IMR-90 (cell line): ENCODE measurements at regions not wholly inside any gene's neighbourhood (a gene's known extent, or its start where the extent isn't known, plus 50 kb on each side); places are given as distances from the start of the nearest gene placed in this dataset.

Experiments used
- ATAC-seq: fragments of 200-7000 bp; cut with Tn5 transposase; 2 replicates; pipeline ENCODE4 v1.9.1; 2020; ENCODE audit warnings: low read depth, mild to moderate bottlenecking, moderate library complexity
- BruUV-seq: library from RNA; stranded (reverse); fragments of 400-500 nt; replicated peaks from 2 replicates; lab custom pipeline; 2021; lab: Mats Ljungman, UMichigan
- CTCF ChIA-PET: fragments of 300-600 bp; formaldehyde crosslinking; extraction: SDS; loops from one replicate; lab custom pipeline; 2021; ENCODE audit warnings: antibody characterized with exemption; lab: Yijun Ruan, JAX
- POLR2A ChIA-PET: fragments of 300-600 bp; sonication (Branson Sonifier 250); formaldehyde crosslinking; loops from one replicate; lab custom pipeline; 2022; ENCODE audit warnings: antibody characterized with exemption; ENCODE audit not compliant: unreplicated experiment; lab: Charles Lee
- DNase-seq: peaks from one replicate; pipeline ENCODE4 v3.0.0; 2013
- H2AFZ ChIP-seq: replicated peaks from 2 replicates; pipeline ENCODE3; 2013; ENCODE audit warnings: low read length, mild to moderate bottlenecking; ENCODE audit not compliant: poor library complexity
- H2AK5ac ChIP-seq: 2 replicates; pipeline ENCODE4 v1.6.1; 2013; ENCODE audit warnings: low read depth, low read length, inconsistent platforms
- H2AK9ac ChIP-seq: replicated peaks from 2 replicates; pipeline ENCODE3; 2013; ENCODE audit warnings: mild to moderate bottlenecking, low read depth, low read length, moderate library complexity; ENCODE audit not compliant: poor library complexity
- H2BK120ac ChIP-seq: 2 replicates; pipeline ENCODE4 v1.6.1; 2013; ENCODE audit warnings: low read depth, low read length, inconsistent platforms
- H2BK15ac ChIP-seq: 3 replicates; pipeline ENCODE4 v1.6.1; 2013; ENCODE audit warnings: low read depth, low read length, inconsistent platforms
- H2BK20ac ChIP-seq: 2 replicates; pipeline ENCODE4 v1.6.1; 2013; ENCODE audit warnings: low read depth, mild to moderate bottlenecking, inconsistent platforms, low read length, moderate library complexity
- H2BK5ac ChIP-seq: 2 replicates; pipeline ENCODE4 v1.6.1; 2013; ENCODE audit warnings: mild to moderate bottlenecking, low read depth, low read length, inconsistent platforms; ENCODE audit not compliant: poor library complexity, severe bottlenecking
- H3K14ac ChIP-seq: replicated peaks from 2 replicates; pipeline ENCODE4 v1.6.1; 2013; ENCODE audit warnings: low read depth, low read length, inconsistent platforms
- H3K18ac ChIP-seq: 2 replicates; pipeline ENCODE4 v1.6.1; 2013; ENCODE audit warnings: low read depth, low read length, control low read depth
- H3K23ac ChIP-seq: 2 replicates; pipeline ENCODE4 v1.6.1; 2013; ENCODE audit warnings: low read depth, low read length, inconsistent platforms
- H3K27ac ChIP-seq: 2 replicates; pipeline ENCODE4 v1.5.1; 2013; ENCODE audit warnings: mild to moderate bottlenecking, control low read depth, low read length; ENCODE audit not compliant: insufficient read depth
- H3K27me3 ChIP-seq: 2 replicates; pipeline ENCODE4 v1.6.1; 2013; ENCODE audit warnings: low read length; ENCODE audit not compliant: control insufficient read depth, insufficient read depth
- H3K36me3 ChIP-seq: 2 replicates; pipeline ENCODE4 v1.6.1; 2013; ENCODE audit warnings: low read length, mixed read lengths; ENCODE audit not compliant: control insufficient read depth, insufficient read depth
- H3K4ac ChIP-seq: 2 replicates; pipeline ENCODE4 v1.6.1; 2013; ENCODE audit warnings: low read depth, low read length, inconsistent platforms
- H3K4me1 ChIP-seq: 2 replicates; pipeline ENCODE4 v1.6.1; 2013; ENCODE audit warnings: low read length, mixed read lengths; ENCODE audit not compliant: control insufficient read depth, insufficient read depth
- H3K4me2 ChIP-seq: 2 replicates; pipeline ENCODE4 v1.6.1; 2013; ENCODE audit warnings: low read depth, mild to moderate bottlenecking, control low read depth, low read length, moderate library complexity
- H3K4me3 ChIP-seq: 2 replicates; pipeline ENCODE4 v1.5.1; 2013; ENCODE audit warnings: low read depth, mild to moderate bottlenecking, control low read depth, low read length, moderate library complexity; ENCODE audit not compliant: insufficient read depth
- H3K56ac ChIP-seq: 2 replicates; pipeline ENCODE4 v1.6.1; 2013; ENCODE audit warnings: low read length, inconsistent platforms; ENCODE audit not compliant: insufficient read depth; ENCODE audit errors: extremely low read depth
- H3K79me1 ChIP-seq, 2 experiments: 2 replicates each; pipeline ENCODE4 v1.6.1; 2013; ENCODE audit warnings: low read length in 2 of 2, inconsistent platforms in 1 of 2, low read depth in 1 of 2
- H3K9ac ChIP-seq: 2 replicates; pipeline ENCODE4 v1.6.1; 2013; ENCODE audit warnings: low read depth, low read length, control low read depth
- H3K9me1 ChIP-seq: 2 replicates; pipeline ENCODE4 v1.6.1; 2013; ENCODE audit warnings: low read length, inconsistent platforms; ENCODE audit not compliant: insufficient read depth
- H3K9me3 ChIP-seq: 2 replicates; pipeline ENCODE4 v1.6.1; 2013; ENCODE audit warnings: low read length; ENCODE audit not compliant: control insufficient read depth, insufficient read depth
- H4K20me1 ChIP-seq: 2 replicates; pipeline ENCODE4 v1.6.1; 2013; ENCODE audit warnings: low read length, inconsistent platforms; ENCODE audit not compliant: insufficient read depth
- H4K5ac ChIP-seq: 2 replicates; pipeline ENCODE4 v1.6.1; 2013; ENCODE audit warnings: mild to moderate bottlenecking, low read depth, low read length, control low read depth
- H4K8ac ChIP-seq, 2 experiments: 2 replicates each; pipeline ENCODE4 v1.6.1; 2013; ENCODE audit warnings: low read depth in 2 of 2, low read length in 2 of 2, control low read depth in 1 of 2, inconsistent platforms in 1 of 2
- H4K91ac ChIP-seq: 2 replicates; pipeline ENCODE4 v1.6.1; 2013; ENCODE audit warnings: low read depth, low read length, inconsistent platforms; ENCODE audit not compliant: insufficient read depth
- BHLHE40 ChIP-seq: fragments of 150-350 bp; IDR thresholded peaks from 2 replicates; pipeline ENCODE4 v1.6.1; 2016; ENCODE audit warnings: mild to moderate bottlenecking, low read depth, low read length
- CEBPB ChIP-seq: IDR thresholded peaks from 2 replicates; pipeline ENCODE4 v1.6.1; 2012; ENCODE audit warnings: low read depth, low read length, improper control_type of control experiment
- CHD1 ChIP-seq: IDR thresholded peaks from 2 replicates; pipeline ENCODE4 v1.6.1; 2012; ENCODE audit warnings: low read depth, low read length, improper control_type of control experiment
- MAFK ChIP-seq: IDR thresholded peaks from 2 replicates; pipeline ENCODE4 v1.6.1; 2012; ENCODE audit warnings: low read depth, low read length, improper control_type of control experiment
- MAZ ChIP-seq: IDR thresholded peaks from 2 replicates; pipeline ENCODE4 v1.6.1; 2012; ENCODE audit warnings: low read depth, mild to moderate bottlenecking, low read length, improper control_type of control experiment, moderate library complexity, borderline replicate concordance
- MXI1 ChIP-seq: IDR thresholded peaks from 2 replicates; pipeline ENCODE4 v1.6.1; 2012; ENCODE audit warnings: low read depth, mild to moderate bottlenecking, low read length, moderate library complexity, borderline replicate concordance
- NFE2L2 ChIP-seq: fragments of 150-350 bp; IDR thresholded peaks from 2 replicates; pipeline ENCODE4 v1.6.1; 2016; ENCODE audit warnings: low read depth, mild to moderate bottlenecking, low read length
- POLR2A ChIP-seq: IDR thresholded peaks from 2 replicates; pipeline ENCODE4 v1.6.1; 2012; ENCODE audit warnings: mild to moderate bottlenecking, low read depth, low read length
- RCOR1 ChIP-seq: IDR thresholded peaks from 2 replicates; pipeline ENCODE4 v1.6.1; 2012; ENCODE audit warnings: mild to moderate bottlenecking, low read length, improper control_type of control experiment; ENCODE audit not compliant: insufficient replicate concordance
- RFX5 ChIP-seq: IDR thresholded peaks from 2 replicates; pipeline ENCODE4 v1.8.0; 2012; ENCODE audit warnings: low read depth, mild to moderate bottlenecking, low read length, moderate library complexity
- USF2 ChIP-seq: fragments of 150-350 bp; IDR thresholded peaks from 2 replicates; pipeline ENCODE4 v1.6.1; 2017; ENCODE audit warnings: mild to moderate bottlenecking, antibody characterized with exemption, low read length, low read depth
- WGBS, 2 experiments: methylation state at CpG; one replicate each; pipeline versions ENCODE4 v1.1.5 to v1.1.7; 2013; ENCODE audit warnings: missing lambda C conversion rate in 2 of 2; ENCODE audit not compliant: insufficient read length in 1 of 2; ENCODE audit errors: extremely low coverage in 2 of 2; 5-methylcytosine and 5-hydroxymethylcytosine counted together
- dilution Hi-C: fragments of 300-500 bp; cut with HindIII; formaldehyde crosslinking; loops from one replicate; pipeline ENCODE4 v1.14.3; 2018; ENCODE audit warnings: low sequenced_read_pairs; ENCODE audit not compliant: unreplicated experiment
- in situ Hi-C: fragments of 300-500 bp; cut with MboI; formaldehyde crosslinking; loops from 3 replicates; pipeline ENCODE4 v1.14.3; 2019; ENCODE audit warnings: low sequenced_read_pairs, inconsistent platforms, mixed read lengths
- intact Hi-C: fragments of 100-400 bp; cut with micrococcal nuclease; formaldehyde crosslinking; loops from 2 replicates; pipeline ENCODE4 v1.10.0; 2022
- TF ChIP-seq, protein P1 (sequence below): fragments of 150-350 bp; IDR thresholded peaks from 2 replicates; pipeline ENCODE4 v1.6.1; 2016; ENCODE audit warnings: low read depth, mild to moderate bottlenecking, low read length, moderate library complexity, borderline replicate concordance

- DNase-seq = peak; percentile 15
Observed at GRCh38 chr18:28768791-28769768, 592.1 kb upstream of the CDH2 start.

More at GRCh38 chr18:28768791-28769768, 592.1 kb upstream of the CDH2 start:
- Histone ChIP-seq H3K4ac (no peak overlapping the region), H3K4me3 (no peak overlapping the region), H3K14ac (peak overlapping the region; percentile 78), H3K36me3 (no peaks in the 10 kb centered on the region), H3K18ac (no peak overlapping the region), H4K20me1 (no peaks in the 10 kb centered on the region), H3K56ac (no peak overlapping the region), H3K9me3 (no peaks in the 10 kb centered on the region), H3K9ac (no peak overlapping the region), H2AK5ac (no peak overlapping the region), H3K9me1 (no peaks in the 10 kb centered on the region; the same call in 1 of the 2 replicates), H2BK120ac (no peak overlapping the region), H2AFZ (no peak overlapping the region), H3K23ac (no peak overlapping the region), H3K4me2 (no peak overlapping the region), H2BK20ac (no peak overlapping the region), H4K91ac (no peak overlapping the region), H2BK5ac (no peak overlapping the region), H3K4me1 (0 out of 2 replicates have a peak, but pooled peaks cover 1% of the 10 kb centered on the region), H3K27ac (no peak overlapping the region), H3K27me3 (no peaks in the 10 kb centered on the region), H4K5ac (no peak overlapping the region), H2AK9ac (no peak overlapping the region), H4K8ac (no peak overlapping the region), H3K79me1 (no peaks in the 10 kb centered on the region), H2BK15ac (no peak overlapping the region)
- dilution Hi-C loops (no loop called here), intact Hi-C loops (no loop called here), in situ Hi-C loops (no loop called here)
- 80% methylated on average over 1 of the region's 8 CpGs; no CpG with 5 or more reads in 1 of the 2 experiments for WGBS, 2 experiments
- no peak for ATAC-seq
- POLR2A ChIA-PET = no interaction called here
- TF ChIP-seq NFE2L2 = no peak
- TF ChIP-seq MXI1 = no peak
- TF ChIP-seq MAFK = no peak
- no peak for TF ChIP-seq BHLHE40
- no peak for TF ChIP-seq USF2
- TF ChIP-seq CEBPB = no peak
- no peak for TF ChIP-seq CHD1
- TF ChIP-seq, protein P1, sequence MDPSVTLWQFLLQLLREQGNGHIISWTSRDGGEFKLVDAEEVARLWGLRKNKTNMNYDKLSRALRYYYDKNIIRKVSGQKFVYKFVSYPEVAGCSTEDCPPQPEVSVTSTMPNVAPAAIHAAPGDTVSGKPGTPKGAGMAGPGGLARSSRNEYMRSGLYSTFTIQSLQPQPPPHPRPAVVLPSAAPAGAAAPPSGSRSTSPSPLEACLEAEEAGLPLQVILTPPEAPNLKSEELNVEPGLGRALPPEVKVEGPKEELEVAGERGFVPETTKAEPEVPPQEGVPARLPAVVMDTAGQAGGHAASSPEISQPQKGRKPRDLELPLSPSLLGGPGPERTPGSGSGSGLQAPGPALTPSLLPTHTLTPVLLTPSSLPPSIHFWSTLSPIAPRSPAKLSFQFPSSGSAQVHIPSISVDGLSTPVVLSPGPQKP = no peak
- no peak for TF ChIP-seq MAZ
- TF ChIP-seq RFX5 = no peak
- TF ChIP-seq RCOR1 = no peak
- TF ChIP-seq POLR2A = no peak
- CTCF ChIA-PET = interaction anchor here (0.6 kb wide), 1 partner anchor 19 kb away, joined by 4 read pairs; no protein-coding TSS in a partner anchor
- no TSS peak for BruUV-seq
